IPS-NIHi11 (cell line): ENCODE measurements at regions not wholly inside any gene's neighbourhood (a gene's known extent, or its start where the extent isn't known, plus 50 kb on each side); places are given as distances from the start of the nearest gene placed in this dataset.
"Not testable (repeated sequence)": the region's sequence is repeated elsewhere in the genome, so short reads cannot be mapped to it uniquely, and the experiment has no call there.

Source experiments
- DNase-seq: peaks from one replicate; pipeline ENCODE4 v3.0.0; 2012; ENCODE audit warnings: mixed read lengths, low spot score

DNA sequence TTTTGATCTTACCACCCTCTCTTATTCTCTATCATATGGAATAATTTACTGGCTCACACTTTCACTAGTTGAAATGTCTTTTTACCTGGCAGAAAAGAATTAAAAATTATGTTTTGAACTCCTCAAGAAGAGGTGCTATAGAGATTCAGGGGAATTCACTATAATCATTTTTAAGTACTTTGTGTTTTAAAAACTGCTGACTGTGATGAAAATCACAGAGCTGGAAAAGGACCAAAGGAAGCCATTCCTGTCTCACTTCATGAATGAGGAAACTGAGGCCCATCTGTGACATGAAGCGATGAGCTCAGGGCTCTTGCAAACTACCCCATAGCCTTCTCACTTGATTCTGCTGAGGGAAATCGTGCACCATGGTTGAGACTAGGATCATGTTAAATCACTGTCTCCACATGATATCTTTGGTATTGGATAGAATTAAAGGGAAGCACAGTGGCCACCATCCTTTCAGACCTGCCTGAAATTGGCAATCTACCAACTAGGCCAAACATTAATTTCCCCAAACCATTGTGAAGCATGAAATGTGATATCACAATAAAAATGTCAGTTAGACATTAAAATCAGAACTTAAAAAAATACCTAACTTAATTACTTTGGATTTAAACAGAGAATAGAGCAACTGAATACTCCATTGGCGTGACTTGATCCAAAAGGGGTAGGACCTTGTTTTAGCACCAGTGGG lies 141.0 kb downstream of the FZD1 start:
- DNase-seq: no peak

DNA sequence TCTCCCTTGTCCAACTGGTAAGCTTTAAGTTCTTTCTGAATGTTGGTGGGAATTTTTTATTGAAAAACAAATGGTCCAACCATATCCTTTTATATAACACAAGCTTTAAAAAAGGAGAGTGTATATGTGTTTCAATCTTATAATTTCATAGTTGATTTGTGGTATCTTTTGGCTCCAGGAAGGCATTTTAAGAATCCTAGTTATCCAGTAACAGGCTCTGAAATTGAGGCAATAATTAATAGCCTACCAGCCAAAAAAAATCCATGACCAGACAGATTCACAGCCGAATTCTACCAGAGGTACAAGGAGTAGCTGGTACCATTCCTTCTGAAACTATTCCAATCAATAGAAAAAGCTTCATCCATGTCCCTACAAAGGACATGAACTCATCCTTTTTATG lies 141.6 kb downstream of the FZD1 start:
- not testable (repeated sequence) for DNase-seq

DNA sequence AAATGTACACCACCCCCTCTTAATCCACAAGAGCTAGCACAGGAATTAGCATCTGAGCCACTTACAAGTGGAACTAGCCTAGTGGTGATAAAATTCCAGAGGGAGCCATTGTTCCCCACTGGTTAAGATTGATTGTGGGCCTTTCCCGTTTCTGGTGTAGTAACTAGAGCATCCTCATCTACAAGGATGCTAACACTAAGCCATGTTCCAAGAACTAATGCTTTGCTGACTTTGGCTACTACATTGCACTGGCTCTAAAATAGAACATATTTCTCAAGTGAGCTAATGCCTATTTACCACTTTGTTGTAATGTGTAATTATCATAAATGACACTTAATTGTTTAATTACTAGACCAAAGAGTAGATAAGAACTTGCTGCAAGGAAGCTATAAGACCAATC lies 143.7 kb downstream of the FZD1 start:
- no peak for DNase-seq

DNA sequence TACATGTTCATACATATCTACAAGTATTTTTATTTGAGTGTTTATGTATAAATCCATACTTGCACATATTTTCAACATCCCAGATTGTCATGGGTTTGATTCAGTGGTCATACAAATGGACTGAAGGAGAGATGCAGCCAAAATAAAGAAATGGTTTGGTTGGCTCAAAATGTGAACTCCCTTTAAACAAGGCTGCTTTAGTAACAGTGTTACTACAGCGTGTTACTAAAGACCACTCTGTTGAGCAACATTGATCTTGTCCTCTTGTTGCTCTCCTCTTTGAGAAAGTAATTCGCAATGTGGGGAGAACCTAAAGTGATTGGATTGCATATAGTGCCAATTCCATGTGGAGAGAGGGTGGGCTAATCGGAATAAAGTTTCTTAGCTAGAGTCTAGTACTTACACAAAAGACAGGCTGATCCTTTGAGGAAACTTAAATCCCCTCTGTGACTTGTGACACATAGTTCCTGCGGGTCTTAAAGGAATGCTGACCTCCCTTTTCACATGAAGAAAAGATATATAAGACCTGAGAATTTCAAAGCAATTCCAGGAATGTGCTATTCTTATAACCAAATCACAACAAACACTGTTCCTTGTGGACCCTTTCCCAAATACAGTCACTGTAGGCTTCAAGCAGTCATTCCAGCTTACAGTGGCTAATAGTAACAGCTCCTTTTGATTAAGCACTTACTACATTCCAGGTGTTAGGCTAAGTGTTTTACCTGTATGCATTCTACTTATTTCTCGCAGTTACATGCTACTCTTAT lies 144.3 kb downstream of the FZD1 start:
- no peak for DNase-seq

DNA sequence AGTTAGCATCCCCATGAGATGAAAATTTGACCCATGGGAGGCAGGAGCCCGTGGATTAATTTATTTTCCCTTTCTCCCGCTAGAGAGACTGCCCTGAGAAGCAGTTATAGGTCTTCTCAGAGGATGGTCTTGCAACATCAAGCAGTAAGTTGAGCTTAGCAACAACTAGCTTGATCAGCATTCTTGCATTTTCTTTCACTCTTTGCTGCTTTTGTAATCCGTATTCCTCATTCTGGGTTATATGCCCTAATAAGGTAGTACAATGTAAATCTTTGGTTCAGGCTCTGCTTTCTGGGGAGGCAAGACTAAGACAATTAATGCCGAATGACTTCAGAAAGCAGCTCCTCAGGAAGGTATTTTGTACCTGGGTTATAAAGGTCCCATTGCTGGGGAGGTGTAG lies 146.8 kb downstream of the FZD1 start:
- DNase-seq: no peak

DNA sequence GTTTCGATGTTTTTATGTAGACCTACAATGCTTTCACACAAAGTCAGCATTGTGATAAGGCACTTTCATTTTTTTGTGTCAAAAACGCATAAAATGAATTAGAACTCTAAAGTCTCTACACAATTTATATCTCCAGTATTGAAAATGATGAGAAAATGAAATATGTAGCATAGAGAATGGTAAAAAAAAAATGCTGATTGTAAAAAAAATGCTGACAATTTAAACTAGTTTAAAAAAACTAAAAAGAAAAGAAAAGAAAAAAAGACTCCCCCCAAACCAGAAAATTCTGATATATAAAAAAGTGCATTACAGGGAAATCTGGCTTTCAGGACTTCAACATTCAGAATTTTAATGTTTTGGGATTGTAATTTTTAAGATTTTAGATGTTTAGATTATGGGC lies 148.1 kb downstream of the FZD1 start:
- DNase-seq: no peak

DNA sequence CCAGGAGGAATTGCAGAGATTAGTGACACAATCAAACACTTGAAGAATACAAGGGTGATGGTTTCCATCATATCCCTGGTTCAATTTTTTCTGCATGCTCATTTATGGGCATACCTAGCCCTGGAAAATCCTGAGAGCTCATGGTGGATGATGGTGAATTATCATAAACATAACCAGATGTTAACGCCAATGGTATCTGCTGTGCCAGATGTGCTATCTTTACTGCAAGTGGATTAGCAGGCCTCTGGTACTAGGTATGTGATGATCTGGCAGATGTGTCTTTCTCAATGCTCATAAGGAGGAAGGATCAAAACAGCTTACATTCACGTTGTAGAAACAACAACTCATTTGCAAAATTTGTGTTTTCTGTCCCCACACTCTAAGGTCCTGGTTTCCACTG lies 150.5 kb downstream of the FZD1 start:
- no peak for DNase-seq

DNA sequence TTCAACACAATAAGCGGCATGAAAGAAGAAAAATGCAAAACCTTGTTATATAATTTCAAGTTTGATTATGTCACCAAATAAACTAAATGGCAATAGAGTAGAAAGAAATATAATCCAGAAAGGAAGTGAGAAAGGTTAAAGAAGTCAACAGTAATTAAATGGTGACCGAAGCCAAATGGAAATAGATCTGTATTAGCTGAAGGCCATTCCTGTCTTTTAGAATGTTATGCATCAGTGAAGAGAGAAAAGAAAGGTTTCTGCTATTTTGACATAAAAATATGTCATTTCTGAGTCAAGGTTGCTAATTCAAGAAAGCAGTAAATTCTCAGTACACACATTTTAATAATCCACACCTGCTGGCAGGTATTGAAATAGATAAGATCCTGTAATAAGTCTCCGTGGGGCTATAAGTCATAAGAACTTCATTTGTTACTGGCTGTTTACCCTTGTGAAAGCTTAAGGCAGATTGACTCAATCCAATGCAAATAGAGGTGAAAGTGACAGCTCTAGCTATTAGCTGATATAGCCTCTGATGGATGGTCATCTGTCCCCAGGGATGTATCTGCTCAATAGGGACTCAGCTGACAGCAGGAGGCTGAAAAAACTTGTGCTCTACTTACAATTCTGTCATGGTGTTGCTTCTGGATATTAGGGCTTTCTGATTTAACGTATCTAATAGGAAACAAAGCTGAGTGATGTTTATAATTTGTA lies 152.1 kb downstream of the FZD1 start:
- no peak for DNase-seq

DNA sequence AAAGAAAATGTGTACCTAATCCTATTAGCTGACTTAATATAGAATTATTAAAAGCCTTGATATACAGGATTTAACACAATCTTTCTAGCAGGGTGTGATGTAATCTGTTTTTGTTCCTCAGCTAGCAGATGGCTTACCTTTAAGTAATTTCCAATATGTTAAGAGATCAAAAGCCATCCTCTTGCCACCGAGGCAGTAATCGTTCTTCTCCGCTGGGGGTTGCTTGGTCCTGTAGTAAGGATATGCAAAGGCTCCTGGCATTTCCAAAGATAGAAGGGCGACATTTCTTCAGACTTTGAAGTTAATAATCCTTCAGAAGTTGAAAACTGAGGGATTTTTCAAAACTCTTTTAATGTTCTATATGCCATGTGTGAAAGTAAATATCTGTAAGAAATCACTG lies 156.4 kb downstream of the FZD1 start:
- DNase-seq: no peak

DNA sequence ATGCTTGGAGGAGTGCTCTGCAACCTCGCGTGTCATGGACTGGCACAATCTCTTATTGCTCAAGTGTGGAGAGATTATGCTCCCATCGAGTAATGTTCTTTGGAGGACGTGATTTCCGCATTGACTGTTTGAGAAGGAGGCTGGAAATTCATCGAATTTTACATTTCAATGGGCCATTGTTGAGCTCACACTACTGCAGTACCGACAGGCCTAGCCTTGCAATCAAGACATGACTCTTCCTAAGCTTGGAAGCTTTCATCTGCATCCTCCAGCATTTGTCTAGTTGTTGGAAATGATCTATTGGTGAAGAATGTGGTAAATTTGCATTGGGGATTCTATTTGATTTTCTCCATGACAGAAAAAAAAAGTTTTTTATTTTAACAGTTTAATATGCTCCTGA lies 156.8 kb downstream of the FZD1 start:
- DNase-seq: peak; percentile 25

DNA sequence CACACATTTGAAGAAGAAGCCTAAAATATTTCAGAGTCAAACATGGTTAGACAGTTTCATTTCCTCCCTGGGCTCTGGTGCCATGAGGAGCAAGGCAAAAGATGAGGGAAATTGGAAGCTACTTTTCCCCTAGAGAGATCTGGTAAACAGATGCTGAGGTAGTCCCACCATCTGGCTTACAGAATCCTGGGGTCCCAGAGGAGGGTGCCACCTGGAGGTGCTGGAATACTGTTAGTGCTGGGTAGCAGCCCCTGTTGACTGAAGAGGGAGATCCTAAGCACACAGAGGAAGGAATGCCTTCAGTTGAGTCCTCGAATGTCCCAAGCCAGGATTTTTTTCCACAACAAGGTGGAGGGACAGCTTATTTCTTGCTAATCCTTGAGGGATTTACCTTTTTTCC lies 160.1 kb downstream of the FZD1 start:
- DNase-seq: peak; percentile 37

DNA sequence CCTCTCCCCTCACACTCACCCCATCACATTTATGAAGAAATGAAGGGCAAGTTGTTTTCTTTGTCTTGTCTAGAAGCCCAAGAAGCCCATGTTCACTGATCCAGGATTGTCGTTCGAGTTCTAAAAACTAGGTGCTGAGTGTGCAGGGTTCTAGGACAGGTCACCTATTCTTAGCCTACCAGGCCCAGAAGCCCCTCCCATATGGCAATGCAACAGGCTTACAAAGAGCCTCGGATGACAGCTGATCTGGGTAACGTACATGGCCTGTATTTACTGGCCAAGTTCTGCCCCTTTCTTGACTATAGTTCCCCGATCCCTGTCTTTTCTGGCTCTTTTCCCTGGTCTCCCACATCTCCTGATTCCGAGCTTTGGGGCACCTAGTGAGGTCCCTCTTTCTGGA lies 160.9 kb downstream of the FZD1 start:
- DNase-seq: no peak

DNA sequence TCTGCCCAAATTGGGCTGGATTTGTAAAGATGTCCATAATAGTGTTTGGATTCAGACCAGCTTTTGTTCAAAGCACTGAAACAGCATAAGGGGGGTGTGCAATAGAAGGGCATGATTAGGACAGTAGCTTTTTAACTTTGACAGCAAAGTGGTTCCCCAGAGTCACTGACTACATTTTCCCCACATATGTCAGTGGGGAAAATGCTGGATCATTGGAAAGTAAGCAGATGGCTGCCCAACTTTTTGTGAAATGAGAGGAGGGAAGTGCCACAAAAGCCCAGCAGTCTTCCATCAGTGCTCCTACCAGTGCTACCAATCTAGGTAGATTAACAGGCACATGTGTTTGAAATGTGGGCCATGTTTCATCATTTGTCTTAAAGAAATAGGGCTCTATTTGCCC lies 162.8 kb downstream of the FZD1 start:
- DNase-seq: no peak

DNA sequence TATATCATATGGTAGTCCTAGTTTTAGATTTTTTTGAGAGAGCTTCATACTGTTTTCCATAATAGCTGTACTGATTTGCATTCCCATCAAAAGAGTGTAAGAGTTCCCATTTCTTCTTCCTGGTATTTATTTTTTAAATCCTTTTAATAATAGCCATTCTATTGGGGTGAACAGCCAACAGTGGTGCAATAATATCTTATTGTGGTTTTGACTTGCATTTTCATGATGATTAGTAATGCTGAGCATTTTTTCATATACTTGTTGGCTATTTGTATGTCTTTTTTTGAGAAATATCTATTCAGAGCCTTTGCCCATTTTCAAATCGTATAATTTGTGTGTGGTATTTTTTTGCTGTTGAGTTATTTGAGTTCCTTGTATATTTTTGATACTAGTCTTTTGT lies 167.4 kb downstream of the FZD1 start:
- no peak for DNase-seq

DNA sequence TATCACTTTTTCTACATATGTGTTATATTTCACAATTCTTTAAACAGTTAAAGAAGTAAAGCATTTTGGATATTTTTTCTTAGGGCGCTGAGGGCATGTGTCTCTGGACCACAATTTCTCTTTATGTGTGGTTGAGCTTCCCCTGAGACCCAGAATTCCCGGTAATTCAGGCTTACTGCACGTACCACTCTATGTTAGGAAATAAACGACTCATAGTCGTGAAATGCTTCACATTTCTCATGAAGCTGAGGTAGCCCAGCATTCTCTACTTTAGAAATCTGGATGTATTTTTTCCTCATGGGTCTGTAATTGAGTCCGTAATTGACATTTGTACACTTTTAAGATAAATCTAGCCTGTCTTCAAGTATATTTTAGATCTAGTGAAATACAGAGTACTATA lies 170.6 kb downstream of the FZD1 start:
- no peak for DNase-seq

DNA sequence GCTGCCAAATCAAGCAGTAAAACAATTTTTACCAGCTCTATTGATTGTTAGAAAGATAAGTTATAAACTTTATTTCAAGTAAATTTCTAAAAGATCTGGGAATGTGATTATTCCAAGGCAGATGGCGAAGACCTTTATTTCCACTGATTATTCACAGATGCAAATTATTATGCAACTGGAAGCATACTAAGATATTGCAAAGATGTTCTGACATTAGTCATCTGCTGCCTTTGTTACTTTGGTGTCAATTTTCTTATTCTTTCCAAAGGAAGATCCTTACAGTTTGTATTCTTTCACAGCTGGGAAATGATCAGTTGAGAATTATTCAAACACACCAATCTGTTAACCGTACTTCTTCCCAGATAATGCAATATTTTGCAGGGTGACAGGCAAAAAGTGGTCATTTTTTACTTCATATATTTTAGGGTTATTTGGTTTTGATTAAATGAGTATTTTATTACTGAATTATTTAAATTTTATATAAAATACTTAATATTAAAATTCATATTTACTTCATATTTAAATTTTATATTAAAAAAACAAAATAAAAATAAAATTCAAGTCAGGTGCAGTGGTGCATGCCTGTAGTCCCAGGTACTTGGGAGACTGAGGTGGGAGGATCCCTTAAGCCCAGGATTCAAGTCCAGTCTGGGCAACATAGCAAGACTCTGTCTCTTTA lies 171.3 kb downstream of the FZD1 start:
- no peak for DNase-seq

DNA sequence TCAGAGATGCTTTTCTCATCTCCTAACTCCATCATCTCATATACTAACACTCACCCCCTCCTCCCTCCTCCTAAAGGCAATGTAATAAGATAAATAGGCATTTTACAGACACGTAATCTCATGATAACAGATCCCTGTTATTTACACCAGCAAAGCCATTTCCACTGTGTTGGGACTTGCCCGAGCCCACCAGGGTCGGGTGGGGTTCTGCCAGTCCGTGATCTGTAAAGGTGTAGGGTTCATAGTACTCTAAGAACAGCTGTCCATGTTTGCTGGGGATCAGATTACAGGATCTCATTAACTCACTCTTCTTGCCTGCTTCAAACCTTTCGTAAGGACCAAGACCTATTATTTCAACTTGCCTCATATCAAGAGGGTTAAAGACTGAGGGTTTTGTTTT lies 172.4 kb downstream of the FZD1 start:
- DNase-seq: no peak

DNA sequence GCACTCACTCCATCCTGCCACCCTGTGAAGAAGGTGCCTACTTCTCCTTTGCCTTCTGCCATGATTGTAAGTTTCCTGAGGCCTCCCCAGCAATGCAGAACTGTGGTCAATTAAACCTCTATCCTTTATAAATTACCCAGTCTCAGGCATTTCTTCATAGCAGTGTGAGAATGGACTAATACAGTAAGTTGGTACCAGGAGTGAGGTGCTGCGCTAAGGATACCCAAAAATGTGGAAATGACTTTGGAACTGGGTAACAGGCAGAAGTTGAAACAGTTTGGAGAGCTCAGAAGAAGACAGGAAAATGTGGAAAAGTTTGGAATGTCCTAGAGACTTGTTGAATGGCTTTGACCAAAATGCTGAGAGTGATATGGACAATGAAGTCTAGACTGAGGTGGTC lies 176.0 kb downstream of the FZD1 start:
- not testable (repeated sequence) for DNase-seq

DNA sequence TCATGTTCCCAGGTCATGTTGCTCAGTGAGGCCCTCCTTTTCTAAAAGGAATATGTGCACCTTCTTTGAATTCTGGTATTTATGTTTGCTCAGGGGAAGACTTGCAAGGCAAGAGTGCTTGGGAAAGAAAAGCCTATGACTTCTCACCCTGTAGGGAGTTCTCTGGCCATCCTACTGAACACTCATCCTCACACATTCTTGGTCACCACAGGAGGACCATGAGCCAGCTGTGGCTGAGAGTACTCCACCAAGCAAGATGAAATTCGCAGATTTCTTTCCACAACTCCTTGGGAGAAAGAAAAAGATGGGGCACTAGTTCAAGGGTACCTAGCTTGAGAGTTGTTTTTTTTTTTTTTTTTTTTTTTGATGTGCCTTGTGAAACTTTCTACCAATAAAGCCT lies 179.6 kb downstream of the FZD1 start:
- DNase-seq: no peak

DNA sequence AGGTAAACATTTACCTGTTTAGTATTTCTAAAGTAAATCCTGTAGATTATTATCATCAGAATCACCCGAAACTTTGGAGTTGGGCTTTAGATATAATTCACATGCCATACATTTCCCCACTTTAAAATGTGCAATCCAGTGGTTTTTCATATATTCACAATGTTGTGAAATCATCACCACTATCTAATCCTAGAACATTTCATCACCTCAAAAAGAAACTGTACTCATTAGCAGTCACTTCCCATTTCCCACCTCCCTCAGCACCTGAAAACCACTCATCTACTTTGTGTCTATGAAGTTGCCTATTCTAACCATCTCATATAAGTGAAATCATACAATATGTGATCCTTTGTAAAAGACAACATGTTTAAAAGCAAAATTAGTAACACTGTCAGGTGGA lies 182.6 kb downstream of the FZD1 start:
- no peak for DNase-seq

DNA sequence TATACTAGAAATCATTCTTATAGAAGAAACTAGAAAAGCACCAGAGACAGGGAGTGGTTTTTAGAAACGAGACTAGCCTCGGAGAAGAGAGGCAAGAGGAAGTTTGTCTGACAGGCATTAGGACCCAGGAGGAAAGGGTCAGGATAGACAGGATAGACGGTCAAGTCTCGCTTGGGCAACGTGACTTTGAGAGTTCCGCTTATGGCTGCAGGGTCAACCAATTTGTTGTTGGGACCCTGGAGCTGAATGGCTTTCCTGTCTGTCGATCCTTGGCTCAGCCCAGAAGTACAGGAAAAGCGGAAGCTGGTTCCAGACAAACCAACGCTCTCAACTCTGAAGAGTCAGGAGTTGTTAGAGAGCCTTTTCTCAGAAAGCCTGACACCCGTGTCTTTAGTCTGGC lies 191.2 kb downstream of the FZD1 start:
- DNase-seq: no peak

DNA sequence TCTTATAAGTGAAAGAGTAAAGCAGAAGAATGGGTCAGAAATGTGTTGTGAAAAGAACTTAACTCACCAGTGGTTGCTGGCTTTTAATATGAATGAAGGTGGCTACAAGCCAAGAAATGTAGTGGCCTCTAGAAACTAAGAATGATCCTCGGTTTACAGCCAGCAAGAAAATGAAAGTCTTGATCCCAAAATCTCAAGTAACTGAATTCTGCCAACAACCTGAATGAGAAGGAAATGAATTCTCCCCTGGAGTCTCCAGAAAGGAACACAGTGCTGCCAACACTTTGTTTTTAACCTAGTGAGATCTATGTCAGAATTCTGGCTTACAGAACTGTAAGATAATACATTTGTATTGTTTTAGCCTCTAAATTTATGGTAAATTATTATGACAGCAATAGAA lies 193.0 kb downstream of the FZD1 start:
- DNase-seq: no peak

DNA sequence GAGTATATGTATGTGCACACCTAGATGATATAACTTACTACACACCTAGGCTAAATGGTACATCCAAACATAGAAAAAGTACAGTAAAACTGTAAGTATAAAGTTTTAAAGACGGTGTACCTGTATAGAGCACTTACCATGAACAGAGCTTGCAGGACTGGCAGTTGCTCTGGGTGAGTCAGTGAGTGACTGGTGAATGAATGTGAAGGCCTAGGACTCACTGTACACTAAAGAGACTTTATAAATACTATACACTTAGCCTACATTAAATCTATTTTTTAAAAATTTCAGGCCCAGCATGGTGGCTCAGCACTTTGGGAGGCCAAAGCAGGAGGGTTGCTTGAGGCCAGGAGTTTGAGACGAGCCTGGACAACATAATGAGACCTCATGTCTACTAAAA lies 195.3 kb downstream of the FZD1 start:
- DNase-seq: no peak
